Activated CD8-positive, alpha-beta T cell treated with anti-CD3 and anti-CD28 coated beads for 36 hours (primary cell): ENCODE measurements at regions not wholly inside any gene's neighbourhood (a gene's known extent, or its start where the extent isn't known, plus 50 kb on each side); places are given as distances from the start of the nearest gene placed in this dataset.

Experiments
- ATAC-seq: fragments of 200-7000 bp; cut with Tn5 transposase; one replicate; pipeline ENCODE4 v1.10.0; 2021; ENCODE audit warnings: mild to moderate bottlenecking, moderate library complexity
- CTCF ChIA-PET: fragments of 350-600 bp; sonication (Branson Sonifier 250); formaldehyde crosslinking; loops from one replicate; lab custom pipeline; 2021; ENCODE audit warnings: antibody characterized with exemption; lab: Charles Lee
- POLR2A ChIA-PET: fragments of 350-600 bp; sonication (Branson Sonifier 250); formaldehyde crosslinking; loops from one replicate; lab custom pipeline; 2021; ENCODE audit warnings: antibody characterized with exemption; lab: Charles Lee
- DNase-seq: peaks from one replicate; pipeline ENCODE4 v3.0.0-alpha.2; 2020
- H3K27ac Mint-ChIP-seq: one replicate; pipeline ENCODE4 v1.8.0; 2021; ENCODE audit warnings: mild to moderate bottlenecking, mixed read lengths
- H3K27me3 Mint-ChIP-seq: one replicate; pipeline ENCODE4 v1.8.0; 2021; ENCODE audit warnings: mixed read lengths
- H3K36me3 Mint-ChIP-seq: one replicate; pipeline ENCODE4 v1.8.0; 2021; ENCODE audit warnings: low read depth, mixed read lengths
- H3K4me1 Mint-ChIP-seq: one replicate; pipeline ENCODE4 v1.8.0; 2021; ENCODE audit warnings: low read depth, mixed read lengths
- H3K4me3 Mint-ChIP-seq: one replicate; pipeline ENCODE4 v1.8.0; 2021; ENCODE audit warnings: mild to moderate bottlenecking, moderate library complexity, mixed read lengths
- H3K9me3 Mint-ChIP-seq: one replicate; pipeline ENCODE4 v1.8.0; 2021; ENCODE audit warnings: mixed read lengths
- intact Hi-C: fragments of 100-400 bp; cut with micrococcal nuclease; formaldehyde crosslinking; loops from one replicate; pipeline ENCODE4 v1.10.0; 2022
- TF ChIP-seq, protein P1 (sequence below): fragments of 200-600 bp; IDR thresholded peaks from one replicate; pipeline ENCODE4 v1.8.0; 2022; ENCODE audit warnings: antibody characterized with exemption, mild to moderate bottlenecking

DNA sequence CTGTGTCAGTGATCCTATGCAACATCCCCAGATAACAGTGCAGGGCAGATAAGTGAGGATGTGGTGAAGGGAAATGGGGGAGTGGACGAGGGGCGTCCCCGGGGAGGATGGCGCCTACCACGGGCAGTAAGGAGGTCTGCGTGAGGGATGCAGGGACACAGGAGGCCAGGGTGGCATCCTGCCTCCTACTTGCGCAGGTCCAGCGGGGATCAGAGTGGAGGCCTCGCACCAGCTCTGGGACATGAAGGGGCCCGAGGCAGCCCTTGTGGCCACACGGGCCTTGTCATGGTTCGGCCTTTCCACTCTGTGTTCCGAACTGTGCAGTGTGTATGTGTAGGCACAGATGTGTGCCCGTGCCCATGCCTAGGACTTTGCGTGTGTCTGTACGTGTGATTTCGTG, 1227.5 kb downstream of the BRD1 start:
- no peak overlapping the region for H3K4me3 Mint-ChIP-seq
- H3K9me3 Mint-ChIP-seq: peaks cover 5% of the 10 kb centered on the region
- H3K27me3 Mint-ChIP-seq: no peaks in the 10 kb centered on the region
- H3K27ac Mint-ChIP-seq: no peak overlapping the region
- intact Hi-C loops: no loop called here
- ATAC-seq (no peak), DNase-seq (no peak)
- POLR2A ChIA-PET: no interaction called here
- H3K36me3 Mint-ChIP-seq: no peaks in the 10 kb centered on the region
- TF ChIP-seq, protein P1, sequence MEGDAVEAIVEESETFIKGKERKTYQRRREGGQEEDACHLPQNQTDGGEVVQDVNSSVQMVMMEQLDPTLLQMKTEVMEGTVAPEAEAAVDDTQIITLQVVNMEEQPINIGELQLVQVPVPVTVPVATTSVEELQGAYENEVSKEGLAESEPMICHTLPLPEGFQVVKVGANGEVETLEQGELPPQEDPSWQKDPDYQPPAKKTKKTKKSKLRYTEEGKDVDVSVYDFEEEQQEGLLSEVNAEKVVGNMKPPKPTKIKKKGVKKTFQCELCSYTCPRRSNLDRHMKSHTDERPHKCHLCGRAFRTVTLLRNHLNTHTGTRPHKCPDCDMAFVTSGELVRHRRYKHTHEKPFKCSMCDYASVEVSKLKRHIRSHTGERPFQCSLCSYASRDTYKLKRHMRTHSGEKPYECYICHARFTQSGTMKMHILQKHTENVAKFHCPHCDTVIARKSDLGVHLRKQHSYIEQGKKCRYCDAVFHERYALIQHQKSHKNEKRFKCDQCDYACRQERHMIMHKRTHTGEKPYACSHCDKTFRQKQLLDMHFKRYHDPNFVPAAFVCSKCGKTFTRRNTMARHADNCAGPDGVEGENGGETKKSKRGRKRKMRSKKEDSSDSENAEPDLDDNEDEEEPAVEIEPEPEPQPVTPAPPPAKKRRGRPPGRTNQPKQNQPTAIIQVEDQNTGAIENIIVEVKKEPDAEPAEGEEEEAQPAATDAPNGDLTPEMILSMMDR: no peak
- no peaks in the 10 kb centered on the region for H3K4me1 Mint-ChIP-seq
- CTCF ChIA-PET: no interaction called here

DNA sequence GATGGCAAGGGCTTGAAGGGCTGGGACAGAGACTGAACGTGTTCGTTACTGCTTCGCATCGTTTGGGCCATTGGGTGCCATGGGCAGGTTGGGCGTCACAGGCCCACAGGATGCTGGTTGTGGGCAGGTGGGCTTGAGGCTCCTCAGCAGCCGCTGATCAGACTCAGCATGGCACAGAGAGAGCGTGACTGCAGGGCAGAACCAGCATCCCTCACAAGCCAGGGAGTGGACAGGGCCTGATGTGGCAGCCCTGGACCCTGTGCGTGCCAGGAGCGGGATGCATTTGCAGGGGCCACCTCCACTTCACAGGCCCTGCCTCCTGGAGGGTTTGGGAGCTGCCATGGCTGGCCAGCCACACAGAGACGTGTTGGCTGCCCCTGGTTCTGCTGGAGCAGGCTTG, 1228.3 kb downstream of the BRD1 start:
- ATAC-seq (no peak), DNase-seq (no peak)
- Mint-ChIP-seq H3K27me3 (no peaks in the 10 kb centered on the region), H3K9me3 (no peaks in the 10 kb centered on the region), H3K36me3 (no peaks in the 10 kb centered on the region), H3K4me3 (no peak overlapping the region), H3K4me1 (no peaks in the 10 kb centered on the region), H3K27ac (no peak overlapping the region)
- POLR2A ChIA-PET: no interaction called here
- TF ChIP-seq, protein P1: no peak
- intact Hi-C loops: no loop called here
- CTCF ChIA-PET: no interaction called here

DNA sequence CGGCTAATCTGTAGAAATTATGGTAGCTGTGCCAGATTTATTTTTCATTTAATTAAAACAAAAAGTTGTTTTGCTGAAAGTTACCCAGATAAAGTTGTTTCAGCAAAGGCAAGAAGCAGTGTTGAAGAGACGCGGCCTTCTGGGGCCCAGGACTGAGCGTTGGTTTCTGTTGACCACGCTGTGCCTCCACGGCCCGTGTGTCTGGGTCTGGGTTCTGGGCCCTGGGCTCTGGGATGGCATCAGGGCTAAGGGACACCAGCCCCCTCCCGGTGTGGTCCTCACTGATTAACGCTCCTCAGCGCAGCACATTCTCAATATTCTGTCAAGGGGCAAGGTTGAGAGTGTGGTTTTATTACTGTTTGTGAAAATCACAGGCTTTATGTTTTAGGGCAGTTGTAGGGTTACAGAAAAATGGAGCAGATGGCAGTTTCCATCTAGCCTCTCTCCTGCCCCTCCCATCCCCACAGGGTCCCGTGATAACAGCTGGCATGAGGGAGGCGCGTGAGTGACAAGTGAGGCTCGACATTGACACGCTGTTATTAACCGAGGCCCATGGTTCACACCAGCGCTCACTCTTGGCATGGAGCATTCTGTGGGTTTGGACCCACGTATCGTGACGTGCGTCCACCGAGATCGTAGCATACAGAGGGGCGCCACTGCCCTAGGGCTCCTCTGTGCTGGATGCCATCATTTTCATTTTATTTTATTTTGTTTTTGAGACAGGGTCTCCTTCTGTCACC, 1231.4 kb downstream of the BRD1 start:
- ChIA-PET CTCF (no interaction called here), POLR2A (no interaction called here)
- H3K27me3 Mint-ChIP-seq: no peaks in the 10 kb centered on the region
- no peak overlapping the region for H3K27ac Mint-ChIP-seq
- DNase-seq: no peak
- TF ChIP-seq, protein P1: no peak
- intact Hi-C loops: no loop called here
- no peak overlapping the region for H3K4me3 Mint-ChIP-seq
- no peaks in the 10 kb centered on the region for H3K4me1 Mint-ChIP-seq
- no peaks in the 10 kb centered on the region for H3K9me3 Mint-ChIP-seq
- ATAC-seq: no peak
- no peaks in the 10 kb centered on the region for H3K36me3 Mint-ChIP-seq

DNA sequence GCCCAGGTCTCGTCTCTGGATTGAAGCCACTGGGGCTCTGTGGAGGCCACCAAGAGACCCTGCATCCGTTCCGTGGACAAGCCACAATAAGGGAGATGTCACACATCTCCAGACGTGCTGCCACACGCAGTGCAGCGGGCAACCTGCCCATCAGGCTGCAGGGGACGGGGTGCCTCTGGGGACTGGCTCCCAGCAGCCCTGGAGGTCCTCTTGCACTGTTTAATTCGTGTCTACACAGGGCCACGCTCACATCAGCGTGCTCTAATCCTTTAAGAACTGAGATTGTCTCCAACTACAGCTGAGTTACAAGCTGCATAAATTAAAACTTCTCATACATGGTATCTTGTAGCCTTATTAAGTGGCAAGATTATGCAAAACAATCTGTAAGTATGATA, 1232.2 kb downstream of the BRD1 start:
- no peaks in the 10 kb centered on the region for H3K9me3 Mint-ChIP-seq
- no peak for DNase-seq
- no peaks in the 10 kb centered on the region for H3K36me3 Mint-ChIP-seq
- no peaks in the 10 kb centered on the region for H3K4me1 Mint-ChIP-seq
- no peak overlapping the region for H3K27ac Mint-ChIP-seq
- ChIA-PET POLR2A (no interaction called here), CTCF (no interaction called here)
- no peak for ATAC-seq
- H3K27me3 Mint-ChIP-seq: no peaks in the 10 kb centered on the region
- H3K4me3 Mint-ChIP-seq: no peak overlapping the region
- TF ChIP-seq, protein P1: no peak
- intact Hi-C loops: no loop called here

DNA sequence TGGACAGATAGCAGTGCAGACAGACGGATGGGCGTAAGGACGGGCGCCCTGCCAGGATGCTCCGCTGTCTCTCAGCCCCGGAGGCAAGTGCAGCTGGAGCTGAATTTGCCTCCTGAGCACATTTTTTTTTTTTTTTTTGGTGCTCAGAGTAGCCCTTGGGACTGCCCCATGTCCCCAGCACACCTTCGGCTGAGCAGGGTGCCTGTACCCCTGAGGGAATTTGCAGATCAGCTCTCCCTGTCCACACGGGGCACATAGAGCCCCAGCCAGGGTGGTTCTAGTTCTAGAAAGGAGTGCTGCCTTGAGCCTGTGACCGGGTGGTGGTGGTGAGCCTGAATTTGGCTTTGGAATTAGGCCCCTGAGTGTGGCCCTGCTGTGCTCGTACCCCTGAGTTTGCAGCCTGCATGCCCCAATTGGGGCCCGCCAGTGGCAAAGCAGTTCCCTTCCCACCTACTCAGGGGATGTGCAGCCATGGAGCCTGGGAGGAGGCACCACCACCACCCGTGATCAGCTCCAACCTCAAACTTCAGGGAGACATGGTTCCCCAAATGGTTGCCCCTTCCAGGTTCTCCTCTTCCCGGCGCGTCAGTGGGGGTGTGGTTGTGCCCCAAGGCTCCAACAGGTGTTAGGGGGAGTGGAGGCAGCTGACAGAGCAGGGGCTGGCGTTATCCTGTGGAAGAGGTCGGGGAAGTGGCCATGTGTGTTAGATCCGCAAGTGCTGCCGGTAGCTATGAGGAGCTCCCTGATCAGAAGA, 1232.7 kb downstream of the BRD1 start:
- ATAC-seq (no peak), DNase-seq (no peak)
- H3K4me1 Mint-ChIP-seq: no peaks in the 10 kb centered on the region
- H3K27ac Mint-ChIP-seq: no peak overlapping the region
- ChIA-PET POLR2A (no interaction called here), CTCF (no interaction called here)
- H3K9me3 Mint-ChIP-seq: no peaks in the 10 kb centered on the region
- no peak overlapping the region for H3K4me3 Mint-ChIP-seq
- intact Hi-C loops: no loop called here
- TF ChIP-seq, protein P1: no peak
- H3K27me3 Mint-ChIP-seq: no peaks in the 10 kb centered on the region
- H3K36me3 Mint-ChIP-seq: no peaks in the 10 kb centered on the region
